DOHH2 (cell line): ENCODE measurements at regions not wholly inside any gene's neighbourhood (a gene's known extent, or its start where the extent isn't known, plus 50 kb on each side); places are given as distances from the start of the nearest gene placed in this dataset.
"Not testable (repeated sequence)": the region's sequence is repeated elsewhere in the genome, so short reads cannot be mapped to it uniquely, and the experiment has no call there.

ENCODE experiments used
- H3F3A ChIP-seq: fragments of 200-600 bp; sonication (generic), shearing (Covaris generic); 2 replicates; pipeline ENCODE4 v1.6.0; 2016; ENCODE audit warnings: antibody characterized with exemption, mild to moderate bottlenecking; ENCODE audit not compliant: control insufficient read depth, insufficient read depth
- H3K27ac ChIP-seq: fragments of 200-600 bp; sonication (generic); 2 replicates; pipeline ENCODE4 v1.5.1; 2014; ENCODE audit warnings: low read depth, mild to moderate bottlenecking, low read length, moderate library complexity
- H3K27me3 ChIP-seq: fragments of 200-600 bp; sonication (generic); 2 replicates; pipeline ENCODE4 v1.6.1; 2014; ENCODE audit warnings: mild to moderate bottlenecking, low read length, mixed read lengths; ENCODE audit not compliant: control insufficient read depth
- H3K36me3 ChIP-seq: fragments of 200-600 bp; sonication (generic); 2 replicates; pipeline ENCODE4 v1.6.1; 2014; ENCODE audit warnings: mild to moderate bottlenecking, low read length, moderate library complexity, mixed read lengths; ENCODE audit not compliant: control insufficient read depth
- H3K4me1 ChIP-seq: fragments of 200-600 bp; sonication (generic); 2 replicates; pipeline ENCODE4 v1.6.1; 2014; ENCODE audit warnings: mild to moderate bottlenecking, low read length, mixed read lengths; ENCODE audit not compliant: control insufficient read depth
- H3K4me2 ChIP-seq: fragments of 200-600 bp; sonication (generic); 2 replicates; pipeline ENCODE4 v1.6.0; 2014; ENCODE audit warnings: mild to moderate bottlenecking, low read length, moderate library complexity
- H3K4me3 ChIP-seq: fragments of 200-600 bp; sonication (generic); 2 replicates; pipeline ENCODE4 v1.5.1; 2014; ENCODE audit warnings: mild to moderate bottlenecking, low read length, mixed read lengths
- H3K79me2 ChIP-seq: fragments of 200-600 bp; sonication (generic); 2 replicates; pipeline ENCODE4 v1.6.1; 2014; ENCODE audit warnings: mild to moderate bottlenecking, low read length, mixed read lengths; ENCODE audit not compliant: control insufficient read depth
- H3K9me2 ChIP-seq: fragments of 200-600 bp; sonication (generic); replicated peaks from 2 replicates; pipeline ENCODE4 v1.6.1; 2014; ENCODE audit warnings: mild to moderate bottlenecking, low read length, mixed read lengths; ENCODE audit not compliant: control insufficient read depth
- H3K9me3 ChIP-seq: fragments of 200-600 bp; sonication (generic); 2 replicates; pipeline ENCODE4 v1.6.1; 2014; ENCODE audit warnings: antibody characterized with exemption, low read length, mixed read lengths; ENCODE audit not compliant: control insufficient read depth, insufficient read depth
- H4K20me1 ChIP-seq: fragments of 200-600 bp; sonication (generic); 2 replicates; pipeline ENCODE4 v1.6.0; 2014; ENCODE audit warnings: low read depth, mild to moderate bottlenecking, antibody characterized with exemption, low read length, moderate library complexity; ENCODE audit not compliant: control insufficient read depth, insufficient read depth
- EZH2phosphoT487 ChIP-seq: fragments of 200-600 bp; sonication (generic); IDR thresholded peaks from 2 replicates; pipeline ENCODE4 v1.6.1; 2017; ENCODE audit warnings: borderline replicate concordance, mild to moderate bottlenecking, antibody characterized with exemption, low read length, moderate library complexity, mixed read lengths
- TF ChIP-seq, protein P1 (sequence below): fragments of 200-600 bp; sonication (generic); IDR thresholded peaks from one replicate; pipeline ENCODE4 v1.5.1; 2014; ENCODE audit warnings: antibody characterized with exemption, mild to moderate bottlenecking, low read depth, low read length; ENCODE audit not compliant: poor library complexity, severe bottlenecking

DNA sequence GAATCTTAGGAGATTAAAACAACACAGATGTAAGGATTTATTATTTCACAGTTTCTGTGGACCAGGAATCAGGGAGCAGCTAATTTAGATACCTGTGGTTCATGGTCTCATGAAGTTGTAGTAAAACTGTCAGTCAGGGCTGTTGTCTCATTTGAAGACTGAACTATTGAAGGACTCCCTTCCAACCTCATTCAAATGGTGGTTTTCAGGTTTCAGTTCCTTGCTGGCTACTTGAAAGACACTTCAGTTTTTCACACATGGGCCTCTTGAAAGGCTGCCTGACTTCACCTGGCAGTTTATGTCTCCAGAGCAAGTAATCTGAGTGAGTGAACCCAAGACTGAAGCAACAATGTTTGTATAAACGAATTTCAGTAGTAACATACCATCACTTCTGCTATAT, 915.9 kb downstream of the PLA2G4A start:
- H3K4me2 ChIP-seq = no peak overlapping the region
- no peaks in the 10 kb centered on the region for H3K4me1 ChIP-seq
- no peaks in the 10 kb centered on the region for H3K9me2 ChIP-seq
- no peaks in the 10 kb centered on the region for H3K27me3 ChIP-seq
- no peaks in the 10 kb centered on the region for H3K9me3 ChIP-seq
- H3K27ac ChIP-seq = no peak overlapping the region
- no peaks in the 10 kb centered on the region for H3K36me3 ChIP-seq
- H3F3A ChIP-seq = no peaks in the 10 kb centered on the region
- TF ChIP-seq, protein P1, sequence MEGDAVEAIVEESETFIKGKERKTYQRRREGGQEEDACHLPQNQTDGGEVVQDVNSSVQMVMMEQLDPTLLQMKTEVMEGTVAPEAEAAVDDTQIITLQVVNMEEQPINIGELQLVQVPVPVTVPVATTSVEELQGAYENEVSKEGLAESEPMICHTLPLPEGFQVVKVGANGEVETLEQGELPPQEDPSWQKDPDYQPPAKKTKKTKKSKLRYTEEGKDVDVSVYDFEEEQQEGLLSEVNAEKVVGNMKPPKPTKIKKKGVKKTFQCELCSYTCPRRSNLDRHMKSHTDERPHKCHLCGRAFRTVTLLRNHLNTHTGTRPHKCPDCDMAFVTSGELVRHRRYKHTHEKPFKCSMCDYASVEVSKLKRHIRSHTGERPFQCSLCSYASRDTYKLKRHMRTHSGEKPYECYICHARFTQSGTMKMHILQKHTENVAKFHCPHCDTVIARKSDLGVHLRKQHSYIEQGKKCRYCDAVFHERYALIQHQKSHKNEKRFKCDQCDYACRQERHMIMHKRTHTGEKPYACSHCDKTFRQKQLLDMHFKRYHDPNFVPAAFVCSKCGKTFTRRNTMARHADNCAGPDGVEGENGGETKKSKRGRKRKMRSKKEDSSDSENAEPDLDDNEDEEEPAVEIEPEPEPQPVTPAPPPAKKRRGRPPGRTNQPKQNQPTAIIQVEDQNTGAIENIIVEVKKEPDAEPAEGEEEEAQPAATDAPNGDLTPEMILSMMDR = no peak
- TF ChIP-seq EZH2phosphoT487 = no peak
- no peaks in the 10 kb centered on the region for H4K20me1 ChIP-seq
- H3K79me2 ChIP-seq = no peaks in the 10 kb centered on the region
- H3K4me3 ChIP-seq = no peak overlapping the region

DNA sequence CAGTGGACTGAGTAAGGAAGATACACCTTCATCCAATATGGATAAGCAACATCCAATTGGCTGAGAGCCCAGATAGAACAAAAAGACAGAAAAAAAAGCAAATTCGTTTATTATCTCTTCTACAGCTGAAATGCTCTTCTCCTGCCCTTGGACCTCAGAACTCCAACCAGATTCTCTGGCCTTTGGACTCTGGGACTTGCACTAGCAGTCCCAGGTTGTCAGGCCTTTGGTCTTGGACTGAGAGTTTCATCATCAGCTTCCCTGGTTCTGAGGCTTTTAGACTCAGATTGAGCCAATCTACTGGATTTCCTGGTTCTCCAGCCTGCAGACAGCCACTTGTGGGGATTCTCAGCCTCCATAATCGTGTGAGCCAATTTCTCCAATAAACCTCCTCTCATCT, 926.8 kb downstream of the PLA2G4A start:
- no peaks in the 10 kb centered on the region for H3K79me2 ChIP-seq
- H3K9me3 ChIP-seq = no peaks in the 10 kb centered on the region
- H3K27me3 ChIP-seq = no peaks in the 10 kb centered on the region
- H4K20me1 ChIP-seq = no peaks in the 10 kb centered on the region
- no peak overlapping the region for H3K4me2 ChIP-seq
- H3K4me3 ChIP-seq = no peak overlapping the region
- H3K4me1 ChIP-seq = no peaks in the 10 kb centered on the region
- no peak overlapping the region for H3K27ac ChIP-seq
- no peaks in the 10 kb centered on the region for H3K36me3 ChIP-seq
- no peaks in the 10 kb centered on the region for H3F3A ChIP-seq
- TF ChIP-seq EZH2phosphoT487 = no peak
- TF ChIP-seq, protein P1 = no peak
- H3K9me2 ChIP-seq = no peaks in the 10 kb centered on the region

DNA sequence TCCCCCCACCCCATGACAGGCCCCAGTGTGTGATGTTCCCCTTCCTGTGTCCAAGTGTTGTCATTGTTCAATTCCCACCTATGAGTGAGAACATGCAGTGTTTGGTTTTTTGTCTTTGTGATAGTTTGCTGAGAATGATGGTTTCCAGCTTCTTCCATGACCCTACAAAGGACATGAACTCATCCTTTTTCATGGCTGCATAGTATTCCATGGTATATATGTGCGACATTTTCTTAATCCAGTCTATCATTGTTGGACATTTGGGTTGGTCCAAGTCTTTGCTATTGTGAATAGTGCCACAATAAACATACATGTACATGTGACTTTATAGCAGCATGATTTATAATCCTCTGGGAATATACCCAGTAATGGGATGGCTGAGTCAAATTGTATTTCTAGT, 927.9 kb downstream of the PLA2G4A start:
- H3K9me2 ChIP-seq, H3K36me3 ChIP-seq, H3K4me2 ChIP-seq, H4K20me1 ChIP-seq, H3K79me2 ChIP-seq, H3K4me3 ChIP-seq, H3K27me3 ChIP-seq, H3F3A ChIP-seq, H3K9me3 ChIP-seq, H3K27ac ChIP-seq, H3K4me1 ChIP-seq: not testable (repeated sequence)

DNA sequence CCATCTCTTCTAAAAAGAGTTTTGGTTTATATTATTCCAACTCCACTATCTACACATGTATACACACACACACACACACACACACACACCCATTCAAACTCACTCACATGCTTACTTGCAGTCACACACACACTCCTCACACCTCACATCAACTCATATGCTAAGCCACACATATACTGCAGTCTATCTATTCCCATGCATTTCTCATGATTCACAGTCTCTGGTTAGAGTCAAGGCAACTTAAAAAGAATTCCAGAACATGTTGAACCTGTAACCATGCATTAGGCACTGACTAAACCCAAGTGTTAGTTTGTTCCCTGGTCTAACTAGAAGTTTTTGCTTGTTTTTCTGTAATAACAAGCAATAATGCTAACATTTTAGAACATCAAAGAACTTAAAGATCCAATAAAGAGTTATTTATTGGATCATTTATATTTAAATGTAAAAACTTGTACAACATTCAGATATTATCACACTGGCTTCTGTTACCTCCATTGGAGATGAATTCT, 931.1 kb downstream of the PLA2G4A start:
- Histone ChIP-seq H4K20me1 (no peaks in the 10 kb centered on the region), H3K9me3 (no peaks in the 10 kb centered on the region), H3K79me2 (no peaks in the 10 kb centered on the region), H3F3A (no peaks in the 10 kb centered on the region), H3K4me3 (no peak overlapping the region), H3K4me1 (no peaks in the 10 kb centered on the region), H3K9me2 (no peaks in the 10 kb centered on the region), H3K27ac (no peak overlapping the region), H3K4me2 (no peak overlapping the region), H3K36me3 (no peaks in the 10 kb centered on the region), H3K27me3 (no peaks in the 10 kb centered on the region)
- TF ChIP-seq EZH2phosphoT487 = no peak
- TF ChIP-seq, protein P1 = no peak
